Sigmoid colon (tissue), 6 donors: ENCODE measurements at regions not wholly inside any gene's neighbourhood (a gene's known extent, or its start where the extent isn't known, plus 50 kb on each side); places are given as distances from the start of the nearest gene placed in this dataset.
A peak's percentile ranks its signal among the peaks of the same experiment; 100 is the strongest.

ENCODE experiments used
- DNase-seq: peaks from one replicate; pipeline ENCODE4 v3.0.0-alpha.2; 2019
- H3K27ac ChIP-seq, 4 donors: fragments of 200-600 bp; sonication (generic); one replicate each; pipeline ENCODE4 v1.5.1; 2016 to 2019; ENCODE audit warnings: mild to moderate bottlenecking in 1 of 4
- H3K27me3 ChIP-seq, 3 donors: fragments of 200-600 bp; sonication (generic); one replicate each; pipeline ENCODE4 v1.5.1; 2019; ENCODE audit warnings: mild to moderate bottlenecking in 1 of 3
- H3K36me3 ChIP-seq, 4 donors: fragments of 200-600 bp; sonication (generic); one replicate each; pipeline ENCODE4 v1.5.1; 2016 to 2019
- H3K4me1 ChIP-seq, 4 donors: fragments of 200-600 bp; sonication (generic); one replicate each; pipeline ENCODE4 v1.5.1; 2017 to 2019
- H3K4me3 ChIP-seq, 4 donors: fragments of 200-600 bp; sonication (generic); one replicate each; pipeline ENCODE4 v1.5.1; 2017 to 2019; ENCODE audit warnings: mild to moderate bottlenecking in 2 of 4, moderate library complexity in 1 of 4
- H3K9me3 ChIP-seq, 4 donors: fragments of 200-600 bp in 3 of 4; sonication (generic) in 3 of 4; one replicate each; pipeline versions ENCODE4 v1.5.1 to v1.6.1; 2013 to 2019
- EP300 ChIP-seq, 4 donors: sonication (generic); formaldehyde crosslinking; IDR thresholded peaks; one replicate each; pipeline ENCODE4 v1.6.1; 2017; ENCODE audit warnings: antibody characterized with exemption in 4 of 4
- POLR2A ChIP-seq, 2 donors: fragments of 450-650 bp; IDR thresholded peaks; one replicate each; pipeline ENCODE4 v1.6.1; 2016; ENCODE audit warnings: antibody characterized with exemption in 2 of 2, mild to moderate bottlenecking in 2 of 2, moderate library complexity in 2 of 2
- POLR2AphosphoS5 ChIP-seq, 4 donors: sonication (generic); formaldehyde crosslinking; IDR thresholded peaks; one replicate each; pipeline ENCODE4 v1.6.1; 2017; ENCODE audit warnings: antibody characterized with exemption in 4 of 4
- WGBS, 2 donors: extraction: QIAGEN DNeasy Blood & Tissue Kit; methylation state at CpG; one replicate each; pipeline ENCODE4 v1.1.7; 2013; 5-methylcytosine and 5-hydroxymethylcytosine counted together
- intact Hi-C: fragments of 100-400 bp; cut with DNase I; formaldehyde crosslinking; loops from one replicate; pipeline ENCODE4 v1.15.1; 2023
- TF ChIP-seq, protein P1 (sequence below), 4 experiments: fragments of 450-650 bp in 3 of 4; fragments of 200-600 bp in 1 of 4; IDR thresholded peaks; one replicate each; pipeline ENCODE4 v1.5.1; 2016 to 2019; ENCODE audit warnings: antibody characterized with exemption in 4 of 4, mild to moderate bottlenecking in 3 of 4, moderate library complexity in 2 of 4
- donor health status: healthy with polysubstance abuse.
- donor health status: healthy.

DNA sequence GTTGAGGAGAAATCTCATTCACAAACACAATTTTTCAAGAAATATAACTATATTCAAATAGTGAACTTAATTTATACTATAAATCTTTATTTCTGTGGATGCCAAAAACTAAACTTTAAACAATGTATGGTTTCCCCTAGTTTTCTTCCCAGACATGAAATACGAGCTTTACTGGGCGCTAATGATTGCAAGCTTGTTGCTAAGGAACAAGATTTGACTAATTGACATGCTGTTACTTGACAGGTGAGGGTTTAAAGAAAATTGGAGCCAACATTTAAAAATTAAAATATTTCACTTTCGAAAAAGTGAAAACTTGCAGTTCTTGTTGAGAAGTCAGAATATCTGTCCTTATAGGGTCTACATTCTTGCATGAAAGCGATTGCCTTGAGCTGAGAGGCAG lies 381.0 kb downstream of the MEIS1 start:
- Histone ChIP-seq H3K4me3 (no peak overlapping the region), H3K27ac (no peak overlapping the region), H3K9me3 (no peaks in the 10 kb centered on the region), H3K4me1 (peaks cover 0 to 31% (median 10%) of the 10 kb centered on the region in 4 donors), H3K27me3 (no peaks in the 10 kb centered on the region), H3K36me3 (no peaks in the 10 kb centered on the region)
- intact Hi-C loops = loop anchor here (10.0 kb wide), 1 partner anchor 149 kb away; no protein-coding TSS in a partner anchor
- TF ChIP-seq EP300 (IDR thresholded peaks at IDR 0.05) (no peak), POLR2A (IDR thresholded peaks at IDR 0.05) (no peak), POLR2AphosphoS5 (IDR thresholded peaks at IDR 0.05) (no peak)
- TF ChIP-seq, protein P1, sequence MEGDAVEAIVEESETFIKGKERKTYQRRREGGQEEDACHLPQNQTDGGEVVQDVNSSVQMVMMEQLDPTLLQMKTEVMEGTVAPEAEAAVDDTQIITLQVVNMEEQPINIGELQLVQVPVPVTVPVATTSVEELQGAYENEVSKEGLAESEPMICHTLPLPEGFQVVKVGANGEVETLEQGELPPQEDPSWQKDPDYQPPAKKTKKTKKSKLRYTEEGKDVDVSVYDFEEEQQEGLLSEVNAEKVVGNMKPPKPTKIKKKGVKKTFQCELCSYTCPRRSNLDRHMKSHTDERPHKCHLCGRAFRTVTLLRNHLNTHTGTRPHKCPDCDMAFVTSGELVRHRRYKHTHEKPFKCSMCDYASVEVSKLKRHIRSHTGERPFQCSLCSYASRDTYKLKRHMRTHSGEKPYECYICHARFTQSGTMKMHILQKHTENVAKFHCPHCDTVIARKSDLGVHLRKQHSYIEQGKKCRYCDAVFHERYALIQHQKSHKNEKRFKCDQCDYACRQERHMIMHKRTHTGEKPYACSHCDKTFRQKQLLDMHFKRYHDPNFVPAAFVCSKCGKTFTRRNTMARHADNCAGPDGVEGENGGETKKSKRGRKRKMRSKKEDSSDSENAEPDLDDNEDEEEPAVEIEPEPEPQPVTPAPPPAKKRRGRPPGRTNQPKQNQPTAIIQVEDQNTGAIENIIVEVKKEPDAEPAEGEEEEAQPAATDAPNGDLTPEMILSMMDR (IDR thresholded peaks at IDR 0.05) = no peak
- whole genome bisulfite sequencing, 2 donors = 75 to 86% methylated on average over 4 of the region's 4 CpGs
- no peak for DNase-seq

DNA sequence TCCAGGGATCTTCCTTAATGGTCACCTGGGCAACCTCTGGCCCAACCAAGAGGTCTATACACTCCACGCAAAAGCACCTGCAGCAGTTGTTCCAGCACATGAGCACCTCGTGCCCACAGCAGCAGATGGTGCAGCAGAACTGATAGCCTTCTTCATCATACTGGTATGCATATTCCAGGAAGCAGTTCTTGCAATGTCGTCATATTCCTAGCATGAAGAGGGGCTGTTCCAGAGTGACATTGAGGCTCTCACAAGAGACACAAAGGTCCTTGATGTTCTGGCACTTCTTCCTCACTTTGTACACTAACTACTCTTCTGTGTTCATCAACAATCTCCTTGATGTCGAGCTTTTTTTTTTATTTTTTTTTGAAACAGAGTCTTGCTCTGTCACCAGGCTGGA lies 386.2 kb downstream of the MEIS1 start:
- Histone ChIP-seq H3K9me3 (no peaks in the 10 kb centered on the region), H3K27me3 (no peaks in the 10 kb centered on the region), H3K4me1 (peaks cover 0 to 5% (median 2%) of the 10 kb centered on the region in 4 donors), H3K4me3 (no peak overlapping the region), H3K36me3 (no peaks in the 10 kb centered on the region), H3K27ac (no peak overlapping the region)
- intact Hi-C loops = no loop called here
- WGBS, 2 donors = 77 to 85% methylated on average over 4 of the region's 4 CpGs
- no peak for TF ChIP-seq EP300 (IDR thresholded peaks at IDR 0.05)
- DNase-seq = no peak

DNA sequence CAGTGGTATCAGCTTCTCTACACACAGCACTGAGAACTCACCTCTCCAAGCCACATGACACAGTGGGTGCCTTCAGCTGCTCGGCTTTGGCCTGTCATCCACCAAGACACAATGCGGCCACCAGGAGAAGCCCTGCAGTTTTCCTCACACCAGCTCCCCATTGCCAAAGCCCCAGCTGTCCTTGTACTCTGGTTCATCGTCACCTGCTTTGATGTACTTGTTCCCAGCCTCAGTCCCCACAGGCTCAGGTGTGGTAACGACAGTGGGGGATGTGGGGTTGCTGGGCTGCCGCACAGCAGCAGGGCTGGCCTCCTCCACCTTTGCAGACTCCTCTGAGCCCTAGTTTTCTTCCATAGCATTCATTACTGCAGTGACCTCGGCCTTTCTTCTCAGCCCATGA lies 387.3 kb downstream of the MEIS1 start:
- TF ChIP-seq, protein P1 (IDR thresholded peaks at IDR 0.05) = no peak
- TF ChIP-seq POLR2AphosphoS5 (IDR thresholded peaks at IDR 0.05) (no peak), POLR2A (IDR thresholded peaks at IDR 0.05) (no peak), EP300 (IDR thresholded peaks at IDR 0.05) (no peak)
- Histone ChIP-seq H3K27me3 (no peaks in the 10 kb centered on the region), H3K4me3 (no peak overlapping the region), H3K4me1 (peaks cover 0 to 5% (median under 1%) of the 10 kb centered on the region in 4 donors), H3K27ac (peak overlapping the region in 1 of 4 donors; percentile 11), H3K9me3 (no peaks in the 10 kb centered on the region), H3K36me3 (no peaks in the 10 kb centered on the region)
- intact Hi-C loops = no loop called here
- no peak for DNase-seq
- WGBS, 2 donors = 71 to 85% methylated on average over 6 of the region's 6 CpGs

DNA sequence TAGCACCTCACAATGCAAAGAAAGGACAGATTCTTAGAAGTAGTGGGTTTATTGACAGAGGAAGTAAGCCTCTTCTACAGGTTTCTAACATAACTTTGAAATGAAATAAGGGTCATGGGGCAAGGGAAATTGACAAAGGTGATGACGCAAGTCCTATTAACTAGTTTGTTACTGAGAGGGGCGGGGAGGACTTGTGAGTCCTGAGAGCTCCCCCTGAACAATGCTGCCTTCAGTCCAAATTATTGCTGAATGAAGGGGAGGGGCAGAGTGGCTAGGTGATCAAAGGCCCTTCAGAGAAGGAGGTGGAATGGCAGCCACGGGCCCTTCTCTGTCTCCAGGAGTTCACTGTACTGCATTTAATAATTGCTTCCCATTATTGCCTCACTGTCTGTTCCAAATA lies 390.0 kb downstream of the MEIS1 start:
- H3K27me3 ChIP-seq = no peaks in the 10 kb centered on the region

DNA sequence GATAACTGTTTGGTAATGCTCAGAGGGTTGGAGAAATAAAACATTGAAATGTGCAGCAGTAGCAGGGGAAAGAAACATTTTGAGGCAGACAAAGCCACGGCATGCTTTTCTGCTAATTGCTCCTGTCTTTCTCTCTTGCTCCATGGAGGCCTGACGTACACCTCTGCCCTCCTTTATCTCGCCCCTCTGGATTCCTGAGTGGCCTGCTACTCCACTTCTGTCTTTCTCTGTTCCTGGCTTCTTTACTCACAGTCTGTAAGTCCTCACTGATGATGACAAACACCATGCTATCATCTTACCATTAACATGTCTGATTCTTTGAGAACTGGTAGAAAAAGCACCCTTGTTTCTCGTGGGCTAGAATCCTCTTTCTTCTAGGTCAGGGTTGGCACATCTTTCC lies 392.9 kb downstream of the MEIS1 start:
- 83 to 84% methylated on average over 4 of the region's 4 CpGs for WGBS, 2 donors
- H3K9me3 ChIP-seq = no peaks in the 10 kb centered on the region
- no peaks in the 10 kb centered on the region for H3K27me3 ChIP-seq
- no peak for DNase-seq
- no peaks in the 10 kb centered on the region for H3K36me3 ChIP-seq
- peaks cover 0 to 12% (median 4%) of the 10 kb centered on the region in 4 donors for H3K4me1 ChIP-seq
- intact Hi-C loops = no loop called here
- H3K27ac ChIP-seq = peak overlapping the region in 3 of 4 donors; percentile 5 to 61 (median 55)
- TF ChIP-seq, protein P1 (IDR thresholded peaks at IDR 0.05) = no peak
- TF ChIP-seq POLR2A (IDR thresholded peaks at IDR 0.05) = no peak
- no peak for TF ChIP-seq POLR2AphosphoS5 (IDR thresholded peaks at IDR 0.05)
- no peak for TF ChIP-seq EP300 (IDR thresholded peaks at IDR 0.05)
- H3K4me3 ChIP-seq = no peak overlapping the region

More for the DNA sequence above, 390.0 kb downstream of the MEIS1 start:
- H3K4me3 ChIP-seq = no peak overlapping the region
- TF ChIP-seq, protein P1 (IDR thresholded peaks at IDR 0.05) = no peak
- TF ChIP-seq EP300 (IDR thresholded peaks at IDR 0.05) = no peak
- TF ChIP-seq POLR2AphosphoS5 (IDR thresholded peaks at IDR 0.05) = no peak
- no peak for TF ChIP-seq POLR2A (IDR thresholded peaks at IDR 0.05)
- no peak overlapping the region for H3K27ac ChIP-seq
- DNase-seq = no peak
- WGBS, 2 donors = 30 to 66% methylated on average over 3 of the region's 3 CpGs
- no peaks in the 10 kb centered on the region for H3K9me3 ChIP-seq
- intact Hi-C loops = no loop called here
- H3K36me3 ChIP-seq = no peaks in the 10 kb centered on the region
- peaks cover 0 to 16% (median 4%) of the 10 kb centered on the region in 4 donors for H3K4me1 ChIP-seq
